DOHH2 (cell line): ENCODE measurements at regions not wholly inside any gene's neighbourhood (a gene's known extent, or its start where the extent isn't known, plus 50 kb on each side); places are given as distances from the start of the nearest gene placed in this dataset.

Source experiments
- EZH2phosphoT487 ChIP-seq: fragments of 200-600 bp; sonication (generic); IDR thresholded peaks from 2 replicates; pipeline ENCODE4 v1.6.1; 2017; ENCODE audit warnings: borderline replicate concordance, mild to moderate bottlenecking, antibody characterized with exemption, low read length, moderate library complexity, mixed read lengths
- TF ChIP-seq, protein P1 (sequence below): fragments of 200-600 bp; sonication (generic); IDR thresholded peaks from one replicate; pipeline ENCODE4 v1.5.1; 2014; ENCODE audit warnings: antibody characterized with exemption, mild to moderate bottlenecking, low read depth, low read length; ENCODE audit not compliant: poor library complexity, severe bottlenecking

DNA sequence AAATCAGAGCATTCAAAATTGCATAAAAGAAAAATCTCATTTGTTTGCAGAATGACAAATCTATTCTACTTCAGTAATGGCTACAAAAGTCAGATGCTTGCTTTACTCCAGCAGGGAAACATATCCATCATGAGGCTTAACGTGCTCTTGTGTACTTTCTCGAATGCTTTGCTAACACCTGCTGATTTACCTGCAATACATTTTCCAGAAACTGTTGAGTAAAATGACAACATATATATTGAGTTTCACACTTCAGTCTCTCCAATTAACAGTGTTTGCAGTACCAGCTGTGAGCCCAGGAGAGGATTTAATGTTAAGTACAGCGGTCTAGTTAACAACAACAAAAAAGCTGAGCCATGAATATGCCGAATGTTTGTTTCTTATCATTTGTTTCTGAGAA, 391.5 kb upstream of the SMC2 start:
- TF ChIP-seq, protein P1, sequence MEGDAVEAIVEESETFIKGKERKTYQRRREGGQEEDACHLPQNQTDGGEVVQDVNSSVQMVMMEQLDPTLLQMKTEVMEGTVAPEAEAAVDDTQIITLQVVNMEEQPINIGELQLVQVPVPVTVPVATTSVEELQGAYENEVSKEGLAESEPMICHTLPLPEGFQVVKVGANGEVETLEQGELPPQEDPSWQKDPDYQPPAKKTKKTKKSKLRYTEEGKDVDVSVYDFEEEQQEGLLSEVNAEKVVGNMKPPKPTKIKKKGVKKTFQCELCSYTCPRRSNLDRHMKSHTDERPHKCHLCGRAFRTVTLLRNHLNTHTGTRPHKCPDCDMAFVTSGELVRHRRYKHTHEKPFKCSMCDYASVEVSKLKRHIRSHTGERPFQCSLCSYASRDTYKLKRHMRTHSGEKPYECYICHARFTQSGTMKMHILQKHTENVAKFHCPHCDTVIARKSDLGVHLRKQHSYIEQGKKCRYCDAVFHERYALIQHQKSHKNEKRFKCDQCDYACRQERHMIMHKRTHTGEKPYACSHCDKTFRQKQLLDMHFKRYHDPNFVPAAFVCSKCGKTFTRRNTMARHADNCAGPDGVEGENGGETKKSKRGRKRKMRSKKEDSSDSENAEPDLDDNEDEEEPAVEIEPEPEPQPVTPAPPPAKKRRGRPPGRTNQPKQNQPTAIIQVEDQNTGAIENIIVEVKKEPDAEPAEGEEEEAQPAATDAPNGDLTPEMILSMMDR = no peak
- TF ChIP-seq EZH2phosphoT487 = no peak
